Limb (tissue), 2 donors: ENCODE measurements at regions not wholly inside any gene's neighbourhood (a gene's known extent, or its start where the extent isn't known, plus 50 kb on each side); places are given as distances from the start of the nearest gene placed in this dataset.
"Not testable (repeated sequence)": the region's sequence is repeated elsewhere in the genome, so short reads cannot be mapped to it uniquely, and the experiment has no call there.

Experiments used
- DNase-seq, 2 donors: peaks; one replicate each; pipeline ENCODE4 v3.0.0-alpha.2; 2016; ENCODE audit errors: extremely low spot score in 2 of 2

GRCh38 chr4:66852843-66853242, 692.5 kb downstream of the CENPC start:
- DNase-seq, result no peak

GRCh38 chr4:66849596-66849995, 695.7 kb downstream of the CENPC start:
- no peak for DNase-seq

- no peak for DNase-seq
These were observed 702.6 kb downstream of the CENPC start for GRCh38 chr4:66842724-66843088.

GRCh38 chr4:66842026-66842723, 703.1 kb downstream of the CENPC start:
- no peak for DNase-seq

- no peak for DNase-seq
These were observed 705.1 kb downstream of the CENPC start for GRCh38 chr4:66840178-66840577.

GRCh38 chr4:66837279-66837922, 707.9 kb downstream of the CENPC start:
- DNase-seq, result no peak

GRCh38 chr4:66829310-66829709, 716.0 kb downstream of the CENPC start:
- DNase-seq, result no peak

GRCh38 chr4:66820681-66821080, 724.6 kb downstream of the CENPC start:
- no peak for DNase-seq

GRCh38 chr4:66814277-66814676, 731.0 kb downstream of the CENPC start:
- no peak for DNase-seq

GRCh38 chr4:66805582-66805981, 739.7 kb downstream of the CENPC start:
- no peak for DNase-seq

- DNase-seq, result no peak
These were observed 740.3 kb downstream of the CENPC start for GRCh38 chr4:66804979-66805378.

GRCh38 chr4:66797608-66798007, 747.7 kb downstream of the CENPC start:
- no peak for DNase-seq

GRCh38 chr4:66795724-66796123, 749.6 kb downstream of the CENPC start:
- DNase-seq, result no peak

GRCh38 chr4:66794390-66795034, 750.8 kb downstream of the CENPC start:
- DNase-seq, result no peak

GRCh38 chr4:66791686-66792085, 753.6 kb downstream of the CENPC start:
- no peak for DNase-seq

GRCh38 chr4:66785479-66785878, 759.8 kb downstream of the CENPC start:
- DNase-seq, result no peak

GRCh38 chr4:66782751-66783150, 762.6 kb downstream of the CENPC start:
- DNase-seq, result not testable (repeated sequence)

- DNase-seq, result no peak
These were observed 768.2 kb downstream of the CENPC start for GRCh38 chr4:66777097-66777496.

GRCh38 chr4:66769441-66769840, 775.9 kb downstream of the CENPC start:
- DNase-seq, result no peak

- no peak for DNase-seq
These were observed 777.9 kb downstream of the CENPC start for GRCh38 chr4:66767442-66767841.

GRCh38 chr4:66766557-66766956, 778.7 kb downstream of the CENPC start:
- no peak for DNase-seq

- DNase-seq, result no peak
These were observed 795.0 kb downstream of the CENPC start for GRCh38 chr4:66750273-66750672.

GRCh38 chr4:66746918-66747317, 798.4 kb downstream of the CENPC start:
- DNase-seq, result not testable (repeated sequence)
